HuH-7.5 (cell line): ENCODE measurements at regions not wholly inside any gene's neighbourhood (a gene's known extent, or its start where the extent isn't known, plus 50 kb on each side); places are given as distances from the start of the nearest gene placed in this dataset.

Experiments used
- DNase-seq: peaks from one replicate; pipeline ENCODE4 v3.0.0; 2011; ENCODE audit warnings: low spot score

GRCh38 chr16:56090076-56090475 is 101.2 kb upstream of the GNAO1 start:
- DNase-seq = no peak

GRCh38 chr16:56087626-56088025 is 103.7 kb upstream of the GNAO1 start:
- no peak for DNase-seq

- no peak for DNase-seq
These were observed 109.9 kb upstream of the GNAO1 start for GRCh38 chr16:56081371-56081770.

GRCh38 chr16:56075732-56076388 is 115.4 kb upstream of the GNAO1 start:
- DNase-seq = no peak

- DNase-seq = no peak
These were observed 117.8 kb upstream of the GNAO1 start for GRCh38 chr16:56073508-56073907.

- DNase-seq = no peak
These were observed 119.2 kb upstream of the GNAO1 start for GRCh38 chr16:56072096-56072495.

- no peak for DNase-seq
These were observed 122.5 kb upstream of the GNAO1 start for GRCh38 chr16:56068816-56069215.

GRCh38 chr16:56068314-56068713 is 123.0 kb upstream of the GNAO1 start:
- DNase-seq = no peak

GRCh38 chr16:56067406-56067805 is 123.9 kb upstream of the GNAO1 start:
- DNase-seq = no peak

- DNase-seq = no peak
These were observed 124.7 kb upstream of the GNAO1 start for GRCh38 chr16:56066617-56067016.

- DNase-seq = no peak
These were observed 128.2 kb upstream of the GNAO1 start for GRCh38 chr16:56063111-56063510.

- no peak for DNase-seq
These were observed 134.1 kb upstream of the GNAO1 start for GRCh38 chr16:56057151-56057550.

- DNase-seq = no peak
These were observed 140.4 kb upstream of the GNAO1 start for GRCh38 chr16:56050916-56051315.

- no peak for DNase-seq
These were observed 142.7 kb upstream of the GNAO1 start for GRCh38 chr16:56048425-56049105.

- no peak for DNase-seq
These were observed 143.7 kb upstream of the GNAO1 start for GRCh38 chr16:56047307-56048234.

- no peak for DNase-seq
These were observed 148.9 kb upstream of the GNAO1 start for GRCh38 chr16:56042416-56042815.

- DNase-seq = peak; percentile 7
These were observed 149.6 kb upstream of the GNAO1 start for GRCh38 chr16:56041556-56042140.

- no peak for DNase-seq
These were observed 152.7 kb upstream of the GNAO1 start for GRCh38 chr16:56038564-56039098.

GRCh38 chr16:56032072-56032471 is 156.9 kb upstream of the CES5A start:
- DNase-seq = no peak

- no peak for DNase-seq
These were observed 153.9 kb upstream of the CES5A start for GRCh38 chr16:56029026-56029425.

- DNase-seq = no peak
These were observed 147.6 kb upstream of the CES5A start for GRCh38 chr16:56022818-56023217.

- no peak for DNase-seq
These were observed 144.1 kb upstream of the CES5A start for GRCh38 chr16:56019274-56019673.
